SHP77 (cell line): ENCODE measurements at regions not wholly inside any gene's neighbourhood (a gene's known extent, or its start where the extent isn't known, plus 50 kb on each side); places are given as distances from the start of the nearest gene placed in this dataset.
"Not testable (repeated sequence)": the region's sequence is repeated elsewhere in the genome, so short reads cannot be mapped to it uniquely, and the experiment has no call there.

Experiments used
- DNase-seq, 2 experiments: peaks; one replicate each; lab custom pipeline; 2025; lab: John Stamatoyannopoulos, UW

DNA sequence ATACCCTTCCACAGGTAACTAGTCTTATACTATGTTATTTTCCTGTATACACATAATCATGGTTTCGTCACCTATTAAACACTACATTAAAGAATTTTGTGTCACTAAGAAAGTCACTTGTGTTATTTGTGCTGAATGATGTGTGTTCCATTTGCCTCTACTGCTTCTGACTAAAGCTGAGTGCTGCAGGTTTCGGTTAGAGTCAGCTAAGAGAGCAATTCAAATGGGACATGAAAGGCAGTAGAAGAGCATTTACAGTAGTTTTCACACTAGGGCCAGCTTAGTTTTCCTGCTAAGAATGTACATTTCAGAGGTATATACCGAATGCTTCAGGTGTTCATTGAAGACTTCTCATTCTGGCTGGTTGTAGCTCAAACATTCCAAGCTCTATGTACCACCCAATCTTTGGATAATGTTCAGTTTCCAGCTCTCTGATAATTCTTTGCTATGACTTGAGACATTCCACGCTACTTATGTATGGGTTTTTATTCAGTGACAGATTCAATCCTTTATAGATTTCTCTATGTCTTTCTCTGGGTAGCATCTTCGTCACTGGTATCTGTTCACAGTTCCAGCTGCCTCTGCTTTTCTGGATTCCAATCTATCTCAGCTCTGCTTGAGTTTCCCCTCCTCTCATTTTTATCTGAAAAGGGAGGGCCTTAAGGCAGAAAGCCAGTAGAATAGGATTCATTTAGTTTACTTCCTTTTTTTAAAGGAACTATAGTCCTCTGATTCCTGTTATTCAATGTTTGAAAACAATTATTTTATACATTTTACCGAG is 164.4 kb downstream of the CXXC4 start:
- no peak for DNase-seq

DNA sequence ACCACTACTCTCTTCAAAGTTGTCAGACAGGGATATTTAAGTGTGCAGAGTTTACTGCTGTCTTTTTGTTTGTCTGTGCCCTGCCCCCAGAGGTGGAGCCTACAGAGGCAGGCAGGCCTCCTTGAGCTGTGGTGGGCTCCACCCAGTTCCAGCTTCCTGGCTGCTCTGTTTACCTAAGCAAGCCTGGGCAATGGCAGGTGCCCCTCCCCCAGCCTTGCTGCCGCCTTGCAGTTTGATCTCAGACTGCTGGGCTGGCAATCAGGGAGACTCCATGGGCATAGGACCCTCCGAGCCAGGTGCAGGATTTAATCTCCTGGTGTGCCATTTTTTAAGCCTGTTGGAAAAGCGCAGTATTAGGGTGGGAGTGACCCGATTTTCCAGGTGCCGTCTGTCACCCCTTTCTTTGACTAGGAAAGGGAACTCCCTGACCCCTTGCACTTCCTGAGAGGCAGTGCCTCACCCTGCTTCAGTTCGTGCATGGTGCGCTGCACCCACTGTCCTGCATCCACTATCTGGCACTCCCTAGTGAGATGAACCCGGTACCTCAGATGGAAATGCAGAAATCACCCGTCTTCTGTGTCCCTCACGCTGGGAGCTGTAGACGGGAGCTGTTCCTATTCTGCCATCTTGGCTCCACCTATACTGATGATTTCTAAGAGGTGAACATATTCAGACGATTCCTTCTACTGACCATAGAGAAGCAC is 167.6 kb downstream of the CXXC4 start:
- not testable (repeated sequence) for DNase-seq

DNA sequence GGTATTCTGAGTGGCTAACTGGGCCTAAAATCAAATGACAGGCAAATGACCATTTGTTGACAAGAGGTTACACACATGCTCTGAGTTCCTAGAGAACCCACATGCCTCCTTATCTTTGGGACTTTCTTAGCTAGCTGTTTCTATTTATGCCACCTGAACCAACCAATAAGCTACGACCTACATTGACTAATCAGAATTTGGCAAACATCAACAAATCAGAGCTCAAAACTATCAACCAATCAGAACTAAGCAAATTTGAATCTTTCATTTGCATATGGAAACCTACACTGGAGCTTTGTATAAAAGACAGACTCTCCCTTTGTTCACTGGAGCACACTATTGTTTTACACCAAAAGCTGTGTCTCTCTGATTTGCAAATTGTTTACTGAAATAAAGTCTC is 192.0 kb downstream of the CXXC4 start:
- DNase-seq = no peak

- DNase-seq = no peak
These were observed 199.9 kb downstream of the CXXC4 start for GRCh38 chr4:104294811-104295210.

DNA sequence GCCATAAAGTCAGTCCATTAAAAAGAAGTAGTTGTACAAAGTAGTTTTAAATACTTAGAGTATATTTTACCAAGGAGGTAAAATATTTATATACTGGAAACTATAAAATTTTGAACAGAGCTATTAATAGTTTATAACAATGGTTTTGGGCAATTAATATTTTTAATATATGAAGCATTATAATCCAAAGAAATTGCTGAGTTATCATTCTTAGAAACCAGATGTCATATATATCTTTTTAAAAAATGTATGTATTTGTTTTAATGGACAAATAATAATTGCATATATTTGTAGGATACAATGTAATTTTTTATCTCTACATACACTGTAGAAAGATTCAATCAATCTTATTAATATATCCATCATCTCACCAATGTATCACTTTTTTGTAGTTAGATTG is 207.8 kb downstream of the CXXC4 start:
- no peak for DNase-seq

GRCh38 chr4:104283303-104283702 is 211.4 kb downstream of the CXXC4 start:
- DNase-seq = no peak

DNA sequence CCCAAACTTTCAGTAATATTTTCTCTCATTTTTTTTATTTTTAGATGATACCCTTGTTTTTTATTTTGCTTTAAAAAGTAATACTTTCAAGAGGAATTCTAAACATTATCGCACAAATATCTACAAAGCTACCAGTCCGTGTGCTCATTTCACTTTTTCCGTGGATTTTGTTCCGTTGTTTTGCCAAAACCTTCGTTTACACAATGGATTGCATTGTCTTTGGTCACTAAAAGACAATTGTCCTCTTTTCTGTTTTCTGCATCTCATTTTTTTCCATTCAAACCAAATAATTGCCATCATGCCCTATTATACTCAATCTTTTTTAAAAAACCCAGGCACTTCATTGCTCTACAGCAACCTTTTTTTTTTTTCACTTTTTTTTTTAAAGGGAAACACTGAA is 214.9 kb downstream of the CXXC4 start:
- DNase-seq = no peak

- DNase-seq = no peak
These were observed 221.7 kb downstream of the CXXC4 start for GRCh38 chr4:104272966-104273365.

DNA sequence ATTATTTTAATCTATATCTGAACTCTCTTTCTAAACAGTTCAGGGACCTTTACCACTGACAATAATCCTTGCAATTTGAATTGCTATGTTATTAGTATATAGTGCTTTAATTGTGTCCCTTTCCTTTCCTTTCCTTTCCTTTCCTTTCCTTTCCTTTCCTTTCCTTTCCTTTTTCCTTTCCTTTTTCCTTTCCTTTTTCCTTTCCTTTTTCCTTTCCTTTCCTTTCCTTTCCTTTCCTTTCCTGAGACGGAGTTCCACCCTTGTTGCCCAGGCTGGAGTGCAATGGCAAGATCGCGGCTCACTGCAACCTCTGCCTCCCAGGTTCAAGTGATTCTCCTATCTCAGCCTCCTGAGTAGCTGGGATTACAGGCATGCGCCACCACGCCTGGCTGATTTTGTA is 225.1 kb downstream of the CXXC4 start:
- DNase-seq = not testable (repeated sequence)

GRCh38 chr4:104263100-104263499 is 231.6 kb downstream of the CXXC4 start:
- DNase-seq = no peak

GRCh38 chr4:104262678-104263077 is 232.0 kb downstream of the CXXC4 start:
- no peak for DNase-seq

GRCh38 chr4:104248726-104249125 is 246.0 kb downstream of the CXXC4 start:
- no peak for DNase-seq

- no peak for DNase-seq
These were observed 258.7 kb downstream of the CXXC4 start for GRCh38 chr4:104235967-104236366.

DNA sequence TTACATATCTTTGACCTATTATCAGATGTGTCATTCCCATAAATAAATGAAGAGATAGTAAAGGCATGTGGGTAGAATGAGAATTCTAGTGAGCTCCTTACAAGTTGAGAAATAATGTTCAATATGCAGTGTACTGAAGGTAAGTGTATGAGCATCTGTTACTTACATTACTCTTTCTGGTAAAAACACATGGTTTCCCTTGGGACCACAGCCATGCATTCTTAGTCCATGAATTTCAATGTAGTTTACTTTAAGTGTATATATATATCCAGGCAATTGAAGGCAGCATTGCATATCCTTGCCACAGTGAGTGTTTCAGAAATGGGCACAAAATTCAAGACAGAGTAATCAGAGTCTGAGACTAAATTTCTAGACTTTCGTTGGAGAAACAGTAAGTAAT is 277.2 kb downstream of the CXXC4 start:
- no peak for DNase-seq

GRCh38 chr4:104211657-104212056 is 283.0 kb downstream of the CXXC4 start:
- DNase-seq = no peak

DNA sequence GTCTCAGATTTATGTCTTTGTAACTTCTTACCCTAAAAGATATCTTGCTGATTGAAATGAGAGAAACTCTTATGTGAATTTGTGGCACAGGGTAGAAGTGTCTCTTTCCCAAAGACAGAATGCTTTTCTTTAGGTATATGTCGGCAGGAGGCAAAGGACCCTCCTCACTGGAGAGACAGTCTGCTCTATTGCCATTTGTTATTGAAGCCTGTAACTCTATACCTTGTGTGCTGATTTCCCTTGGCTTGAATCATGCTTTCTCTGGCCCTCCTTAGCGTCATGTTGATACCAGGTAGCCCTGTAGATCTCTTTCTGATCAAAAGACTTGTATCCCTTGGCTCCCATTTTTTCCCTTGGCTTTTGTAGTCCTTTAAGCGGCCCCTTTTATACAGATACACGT is 284.3 kb downstream of the CXXC4 start:
- no peak for DNase-seq

DNA sequence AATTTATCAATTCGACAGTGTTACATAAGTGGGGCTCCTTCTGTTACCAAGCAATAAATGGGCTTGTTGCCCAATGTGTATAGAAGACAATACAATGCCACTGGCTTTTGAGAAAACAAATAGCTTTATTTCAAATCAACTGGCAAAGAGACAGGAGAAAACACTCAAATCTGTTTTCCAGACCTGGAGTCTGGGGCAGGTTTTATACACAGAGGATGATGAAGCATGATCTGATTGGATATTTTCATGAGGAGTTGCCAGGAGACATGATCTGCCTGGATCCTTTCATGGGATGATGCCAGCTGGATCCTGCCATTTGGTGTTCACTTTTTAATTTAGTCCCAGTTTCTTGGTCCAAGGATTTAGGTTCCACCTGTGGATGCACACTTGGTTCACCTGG is 287.9 kb downstream of the CXXC4 start:
- DNase-seq = no peak

- no peak for DNase-seq
These were observed 289.6 kb downstream of the CXXC4 start for GRCh38 chr4:104205116-104205515.

DNA sequence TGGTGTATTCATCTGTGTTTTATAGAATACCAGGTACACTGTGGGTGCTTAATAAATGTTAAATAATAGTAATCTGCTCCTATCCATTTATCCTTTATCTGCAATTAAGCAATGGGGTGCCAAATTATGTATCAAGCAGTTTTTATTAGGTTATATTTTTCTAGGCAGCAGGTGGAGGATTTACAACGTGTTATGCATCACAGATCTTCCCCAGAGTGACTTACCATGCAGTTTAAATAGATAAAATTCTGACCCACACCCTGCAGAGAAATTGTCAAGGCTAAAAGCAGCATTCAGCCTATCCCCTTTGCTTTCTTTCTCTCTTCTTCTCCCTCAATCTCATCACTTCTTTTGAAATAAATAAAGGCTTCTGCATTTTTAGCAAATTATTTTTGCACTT is 306.4 kb downstream of the CXXC4 start:
- DNase-seq = no peak

GRCh38 chr4:104169437-104169836 is 325.3 kb downstream of the CXXC4 start:
- no peak for DNase-seq

DNA sequence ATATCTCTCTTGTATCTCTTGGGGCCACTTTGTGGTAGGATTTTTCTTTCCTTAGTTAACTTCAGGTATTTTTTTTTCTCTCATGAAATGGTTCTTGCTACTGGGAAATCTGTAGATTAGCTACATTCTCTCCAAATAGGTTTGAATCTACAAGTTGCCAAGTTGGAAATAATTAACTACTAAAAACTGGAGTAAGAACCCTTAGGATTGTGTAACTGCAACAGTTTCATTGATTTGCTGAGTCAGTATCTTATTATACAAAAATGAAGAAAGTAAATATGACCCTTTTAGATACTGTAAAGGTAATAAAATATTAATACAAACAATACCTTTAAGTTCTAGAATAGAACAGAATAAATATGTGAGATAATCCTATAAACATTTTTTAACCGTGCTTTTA is 327.9 kb downstream of the CXXC4 start:
- DNase-seq = no peak

DNA sequence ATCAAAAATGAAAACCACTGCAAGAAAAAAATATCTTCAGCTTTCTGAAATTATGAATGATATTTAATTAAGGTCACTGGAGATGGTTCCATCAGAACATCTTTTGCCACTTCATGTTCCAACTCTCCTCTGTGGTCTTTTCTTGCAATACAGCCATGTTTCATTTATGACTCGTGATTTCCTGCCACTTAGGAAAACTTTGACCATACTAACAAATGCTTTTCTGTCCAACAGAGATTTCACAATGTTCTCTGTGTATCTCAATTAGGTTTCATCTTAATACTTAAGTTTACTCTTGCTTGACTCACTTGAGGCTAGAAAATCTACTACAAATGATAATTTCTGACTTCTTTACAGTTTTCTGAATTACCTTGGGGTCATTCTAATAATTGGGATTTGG is 330.9 kb downstream of the CXXC4 start:
- no peak for DNase-seq

GRCh38 chr4:104146048-104146447 is 348.6 kb downstream of the CXXC4 start:
- no peak for DNase-seq

DNA sequence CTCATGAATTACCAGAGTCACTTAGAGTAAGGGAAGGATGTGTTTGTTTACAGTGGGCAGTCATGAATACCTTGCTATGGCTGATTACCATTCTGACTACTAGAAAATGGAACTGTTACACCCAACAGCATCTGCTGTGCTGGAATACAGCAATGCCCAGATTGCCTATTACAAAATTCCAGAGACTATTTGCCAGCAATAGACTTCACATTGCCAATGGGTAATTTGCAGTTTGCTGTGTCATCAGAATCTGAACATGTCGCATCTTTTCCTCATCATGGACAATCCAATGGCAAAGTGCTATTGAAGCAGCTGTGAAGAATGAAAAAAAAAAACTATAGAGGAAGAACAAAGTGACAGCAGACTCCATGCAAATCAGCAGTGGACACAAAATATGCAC is 356.6 kb downstream of the CXXC4 start:
- DNase-seq = no peak
